HepG2 (cell line): ENCODE measurements at regions not wholly inside any gene's neighbourhood (a gene's known extent, or its start where the extent isn't known, plus 50 kb on each side); places are given as distances from the start of the nearest gene placed in this dataset.

ENCODE experiments used
- ATAC-seq: fragments of 200-7000 bp; cut with Tn5 transposase; 3 replicates; pipeline ENCODE4 v1.9.1; 2020; ENCODE audit warnings: mild to moderate bottlenecking, moderate library complexity
- BruUV-seq: library from RNA; stranded (reverse); fragments of 400-500 nt; replicated peaks from 2 replicates; lab custom pipeline; 2021; lab: Mats Ljungman, UMichigan
- CTCF ChIA-PET: fragments of 300-600 bp; formaldehyde crosslinking; extraction: SDS; loops from one replicate; lab custom pipeline; 2021; ENCODE audit warnings: low total read pairs, inconsistent platforms, low intra/inter-chr PET ratio; lab: Yijun Ruan, JAX
- POLR2A ChIA-PET: fragments of 350-600 bp; sonication (Branson Sonifier 250); formaldehyde crosslinking; loops from one replicate; lab custom pipeline; 2020; ENCODE audit warnings: antibody characterized with exemption, inconsistent platforms; lab: Yijun Ruan, JAX
- DNase-seq: peaks from one replicate; pipeline ENCODE4 v3.0.0-alpha.2; 2015; ENCODE audit warnings: low spot score
- FAIRE-seq: peaks from 3 replicates; lab custom pipeline; 2011; peaks lifted over from hg19 to GRCh38; lab: Jason Lieb, UNC
- H2AFZ ChIP-seq: one replicate; pipeline ENCODE4 v1.6.1; 2011; ENCODE audit warnings: low read length, inconsistent platforms
- H3K27ac ChIP-seq: fragments of 300-600 bp; 3 replicates; pipeline ENCODE4 v1.8.0; 2011; ENCODE audit warnings: mixed run types, mild to moderate bottlenecking, mixed read lengths, low read length, inconsistent platforms; ENCODE audit not compliant: insufficient read depth; ENCODE audit errors: extremely low read length
- H3K27me3 ChIP-seq, 2 experiments: fragments of 200-600 bp in 1 of 2; 2 replicates in 1 of 2; 3 replicates in 1 of 2; pipeline versions ENCODE4 v1.6.0 to v1.8.0; 2011; ENCODE audit warnings: low read length in 2 of 2, mild to moderate bottlenecking in 2 of 2, moderate library complexity in 2 of 2, inconsistent platforms in 1 of 2; ENCODE audit not compliant: insufficient read depth in 2 of 2, control insufficient read depth in 1 of 2
- H3K36me3 ChIP-seq, 2 experiments: fragments of 200-600 bp in 1 of 2; replicated peaks in 1 of 2; 2 replicates in 1 of 2; 3 replicates in 1 of 2; pipeline versions ENCODE4 v1.5.1 to v1.8.0; 2011; ENCODE audit warnings: low read length in 2 of 2, inconsistent platforms in 1 of 2; ENCODE audit not compliant: insufficient read depth in 2 of 2, control insufficient read depth in 1 of 2
- H3K4me1 ChIP-seq: 2 replicates; pipeline ENCODE4 v1.5.1; 2012; ENCODE audit warnings: low read length, inconsistent platforms; ENCODE audit not compliant: insufficient read depth
- H3K4me2 ChIP-seq: 2 replicates; pipeline ENCODE4 v1.6.0; 2011; ENCODE audit warnings: low read depth, low read length, inconsistent platforms
- H3K4me3 ChIP-seq, 3 experiments: fragments of 200-600 bp in 1 of 3; sonication (generic), shearing (Covaris generic) in 1 of 3; replicated peaks in 1 of 3; 2 replicates each; pipeline ENCODE4 v1.5.1; 2011 to 2016; ENCODE audit warnings: low read length in 3 of 3, inconsistent platforms in 2 of 3, low read depth in 2 of 3, mild to moderate bottlenecking in 2 of 3, control low read depth in 1 of 3, mixed read lengths in 1 of 3; ENCODE audit not compliant: insufficient read depth in 1 of 3
- H3K79me2 ChIP-seq: one replicate; pipeline ENCODE4 v1.6.1; 2011; ENCODE audit warnings: low read length, inconsistent platforms; ENCODE audit not compliant: insufficient read depth
- H3K9ac ChIP-seq: 2 replicates; pipeline ENCODE4 v1.6.0; 2011; ENCODE audit warnings: mild to moderate bottlenecking, low read depth, low read length, inconsistent platforms; ENCODE audit not compliant: insufficient read depth
- H3K9me3 ChIP-seq: 2 replicates; pipeline ENCODE4 v1.5.1; 2012; ENCODE audit warnings: mild to moderate bottlenecking, low read length
- H4K20me1 ChIP-seq: 2 replicates; pipeline ENCODE4 v1.6.0; 2011; ENCODE audit warnings: inconsistent platforms, mild to moderate bottlenecking, low read length, moderate library complexity; ENCODE audit not compliant: insufficient read depth
- ADNP ChIP-seq: sonication (generic); formaldehyde crosslinking; IDR thresholded peaks from 2 replicates; pipeline ENCODE4 v1.4.0; 2020; ENCODE audit warnings: missing genetic modification reagents
- AHR ChIP-seq: IDR thresholded peaks from 2 replicates; pipeline ENCODE4 v1.6.1; 2018; ENCODE audit warnings: missing genetic modification reagents, missing compliant biosample characterization
- ATAD3A ChIP-seq: sonication (generic); formaldehyde crosslinking; IDR thresholded peaks from 2 replicates; pipeline ENCODE4 v1.4.0; 2020; ENCODE audit warnings: missing genetic modification reagents
- CREBL2 ChIP-seq: sonication (generic); formaldehyde crosslinking; IDR thresholded peaks from 2 replicates; pipeline ENCODE4 v1.8.1; 2023; ENCODE audit warnings: missing genetic modification reagents, mild to moderate bottlenecking, borderline replicate concordance
- HDAC2 ChIP-seq: sonication (generic); formaldehyde crosslinking; IDR thresholded peaks from 2 replicates; pipeline ENCODE4 v1.4.0; 2020; ENCODE audit warnings: missing genetic modification reagents
- HNRNPLL ChIP-seq: fragments of 200-400 bp; formaldehyde crosslinking; IDR thresholded peaks from 2 replicates; pipeline ENCODE4 v1.6.1; 2017; ENCODE audit warnings: mild to moderate bottlenecking, low read depth, low read length; ENCODE audit not compliant: poor library complexity, severe bottlenecking
- MYC ChIP-seq: sonication (generic); formaldehyde crosslinking; IDR thresholded peaks from 2 replicates; pipeline ENCODE4 v1.9.0; 2021; ENCODE audit warnings: missing genetic modification reagents, borderline replicate concordance
- NFE2 ChIP-seq: sonication (generic); formaldehyde crosslinking; IDR thresholded peaks from 2 replicates; pipeline ENCODE4 v1.4.0; 2020; ENCODE audit warnings: missing genetic modification reagents
- RELA ChIP-seq: sonication (generic); formaldehyde crosslinking; IDR thresholded peaks from 2 replicates; pipeline ENCODE4 v1.4.0; 2020; ENCODE audit warnings: missing genetic modification reagents
- ZC3H4 ChIP-seq: sonication (generic); formaldehyde crosslinking; IDR thresholded peaks from 2 replicates; pipeline ENCODE4 v1.4.0; 2020; ENCODE audit warnings: missing genetic modification reagents, borderline replicate concordance
- ZNF687 ChIP-seq: sonication (generic); formaldehyde crosslinking; IDR thresholded peaks from 2 replicates; pipeline ENCODE4 v1.5.1; 2020; ENCODE audit warnings: mild to moderate bottlenecking, missing genetic modification reagents, moderate library complexity
- ZSCAN9 ChIP-seq: IDR thresholded peaks from 2 replicates; pipeline ENCODE4 v1.6.1; 2016; ENCODE audit warnings: borderline replicate concordance
- WGBS: methylation state at CpG from one replicate; pipeline ENCODE4 v1.1.6; 2017; ENCODE audit warnings: low lambda C conversion rate; 5-methylcytosine and 5-hydroxymethylcytosine counted together
- in situ Hi-C: cut with HindIII; loops from 2 replicates; pipeline ENCODE4 v1.10.0; 2017; ENCODE audit warnings: low pct_unique_long_range_greater_than_20kb; ENCODE audit not compliant: extremely low pct_ligation_motif_present
- intact Hi-C: fragments of 100-400 bp; cut with micrococcal nuclease; formaldehyde crosslinking; loops from one replicate; pipeline ENCODE4 v1.10.0; 2022; ENCODE audit not compliant: unreplicated experiment

- BruUV-seq, result no TSS peak
- ATAC-seq (no peak), DNase-seq (no peak)
- 0% methylated on average over 3 of the region's 3 CpGs for WGBS
- peaks cover 0 to 3% of the 10 kb centered on the region in 2 experiments; a peak in 1 of 5 replicates for H3K27me3 ChIP-seq
- intact Hi-C loops, result no loop called here
- H2AFZ ChIP-seq, result no peak overlapping the region
- no peaks in the 10 kb centered on the region for H3K4me1 ChIP-seq
- TF ChIP-seq ADNP (CRISPR knock-in tag), result no peak
- no peak for TF ChIP-seq MYC
- TF ChIP-seq CREBL2 (CRISPR knock-in tag), result no peak
- no peak for TF ChIP-seq ZC3H4
- TF ChIP-seq RELA (CRISPR knock-in tag), result no peak
- no peak for TF ChIP-seq HNRNPLL
- no peak for TF ChIP-seq ZNF687 (CRISPR knock-in tag)
- TF ChIP-seq ATAD3A (CRISPR knock-in tag), result no peak
- TF ChIP-seq NFE2 (CRISPR knock-in tag), result no peak
- no peak for TF ChIP-seq HDAC2 (CRISPR knock-in tag)
- no peak for TF ChIP-seq ZSCAN9 (CRISPR knock-in tag)
- TF ChIP-seq AHR (CRISPR knock-in tag), result no peak
- TF ChIP-seq, all 625 proteins: peak for 0
- no peak overlapping the region for H3K4me3 ChIP-seq
- ChIA-PET POLR2A (no interaction called here), CTCF (no interaction called here)
- H3K9ac ChIP-seq, result no peak overlapping the region
- no peaks in the 10 kb centered on the region for H3K36me3 ChIP-seq
- no peaks in the 10 kb centered on the region for H3K79me2 ChIP-seq
- no peak for FAIRE-seq
- in situ Hi-C loops, result no loop called here
- H3K27ac ChIP-seq, result no peak overlapping the region
- H3K9me3 ChIP-seq, result no peaks in the 10 kb centered on the region
- no peak overlapping the region for H3K4me2 ChIP-seq
- H4K20me1 ChIP-seq, result no peaks in the 10 kb centered on the region
Observed at GRCh38 chr4:17397611-17398010, 114.3 kb downstream of the QDPR start.
